ENCODE measurements at regions not wholly inside any gene's neighbourhood (a gene's known extent, or its start where the extent isn't known, plus 50 kb on each side); places are given as distances from the start of the nearest gene placed in this dataset.

GRCh38 chr20:39784693-39785092 is 822.5 kb downstream of the DHX35 start:
- WGBS (ENCODE audit: insufficient coverage): no CpG with 5 or more reads among the region's 1 CpG
- no peak for DNase-seq
- POLR2A ChIA-PET: no interaction called here
- CTCF ChIA-PET: no interaction called here
- Histone ChIP-seq H3K27ac (ENCODE audit: insufficient read depth in 1 of 2, low read depth in 1 of 2, low read length in 2 of 2, poor library complexity in 1 of 2, severe bottlenecking in 2 of 2) (no peak overlapping the region), H3K4me1 (ENCODE audit: control extremely low read depth in 1 of 4, control insufficient read depth in 4 of 4, insufficient read depth in 4 of 4, low read length in 3 of 4) (no peaks in the 10 kb centered on the region), H3K4me3 (ENCODE audit: control insufficient read depth in 1 of 7, extremely low read depth in 1 of 7, insufficient read depth in 4 of 7, low read depth in 2 of 7, low read length in 6 of 7) (no peak overlapping the region), H3K9me3 (ENCODE audit: control extremely low read depth in 1 of 5, control insufficient read depth in 4 of 5, insufficient read depth in 2 of 5, low read depth in 1 of 5, low read length in 4 of 5) (peaks cover 0 to 8% (median 0%) of the 10 kb centered on the region in 5 experiments), H3K27me3 (replicated peaks in 2 of 5; ENCODE audit: control insufficient read depth in 4 of 5, insufficient read depth in 5 of 5, low read length in 4 of 5) (no peaks in the 10 kb centered on the region), H3K36me3 (ENCODE audit: control insufficient read depth in 4 of 4, insufficient read depth in 4 of 4, low read length in 3 of 4) (no peaks in the 10 kb centered on the region)

GRCh38 chr20:39778847-39779604 is 816.9 kb downstream of the DHX35 start:
- 72% methylated on average over 3 of the region's 5 CpGs for WGBS (ENCODE audit: insufficient coverage)
- ChIA-PET CTCF (no interaction called here), POLR2A (no interaction called here)
- Histone ChIP-seq H3K4me3 (ENCODE audit: control insufficient read depth in 1 of 7, extremely low read depth in 1 of 7, insufficient read depth in 4 of 7, low read depth in 2 of 7, low read length in 6 of 7) (no peak overlapping the region), H3K4me1 (ENCODE audit: control extremely low read depth in 1 of 4, control insufficient read depth in 4 of 4, insufficient read depth in 4 of 4, low read length in 3 of 4) (no peaks in the 10 kb centered on the region), H3K9me3 (ENCODE audit: control extremely low read depth in 1 of 5, control insufficient read depth in 4 of 5, insufficient read depth in 2 of 5, low read depth in 1 of 5, low read length in 4 of 5) (peaks cover 0 to 11% (median 4%) of the 10 kb centered on the region in 5 experiments), H3K36me3 (ENCODE audit: control insufficient read depth in 4 of 4, insufficient read depth in 4 of 4, low read length in 3 of 4) (no peaks in the 10 kb centered on the region), H3K27ac (ENCODE audit: insufficient read depth in 1 of 2, low read depth in 1 of 2, low read length in 2 of 2, poor library complexity in 1 of 2, severe bottlenecking in 2 of 2) (no peak overlapping the region), H3K27me3 (replicated peaks in 2 of 5; ENCODE audit: control insufficient read depth in 4 of 5, insufficient read depth in 5 of 5, low read length in 4 of 5) (no peaks in the 10 kb centered on the region)
- DNase-seq: no peak

GRCh38 chr20:39778431-39778830 is 816.3 kb downstream of the DHX35 start:
- WGBS (ENCODE audit: insufficient coverage): 100% methylated on average over 1 of the region's 2 CpGs
- Histone ChIP-seq H3K27me3 (replicated peaks in 2 of 5; ENCODE audit: control insufficient read depth in 4 of 5, insufficient read depth in 5 of 5, low read length in 4 of 5) (no peaks in the 10 kb centered on the region), H3K4me1 (ENCODE audit: control extremely low read depth in 1 of 4, control insufficient read depth in 4 of 4, insufficient read depth in 4 of 4, low read length in 3 of 4) (no peaks in the 10 kb centered on the region), H3K27ac (ENCODE audit: insufficient read depth in 1 of 2, low read depth in 1 of 2, low read length in 2 of 2, poor library complexity in 1 of 2, severe bottlenecking in 2 of 2) (no peak overlapping the region), H3K36me3 (ENCODE audit: control insufficient read depth in 4 of 4, insufficient read depth in 4 of 4, low read length in 3 of 4) (no peaks in the 10 kb centered on the region), H3K4me3 (ENCODE audit: control insufficient read depth in 1 of 7, extremely low read depth in 1 of 7, insufficient read depth in 4 of 7, low read depth in 2 of 7, low read length in 6 of 7) (no peak overlapping the region), H3K9me3 (ENCODE audit: control extremely low read depth in 1 of 5, control insufficient read depth in 4 of 5, insufficient read depth in 2 of 5, low read depth in 1 of 5, low read length in 4 of 5) (peaks cover 0 to 11% (median 4%) of the 10 kb centered on the region in 5 experiments)
- no peak for DNase-seq
- CTCF ChIA-PET: no interaction called here
- POLR2A ChIA-PET: no interaction called here

- H3K4me3 ChIP-seq (ENCODE audit: control insufficient read depth in 1 of 7, extremely low read depth in 1 of 7, insufficient read depth in 4 of 7, low read depth in 2 of 7, low read length in 6 of 7): no peak overlapping the region
- no peaks in the 10 kb centered on the region for H3K36me3 ChIP-seq (ENCODE audit: control insufficient read depth in 4 of 4, insufficient read depth in 4 of 4, low read length in 3 of 4)
- no peak for DNase-seq
- ChIA-PET POLR2A (no interaction called here), CTCF (no interaction called here)
- H3K4me1 ChIP-seq (ENCODE audit: control extremely low read depth in 1 of 4, control insufficient read depth in 4 of 4, insufficient read depth in 4 of 4, low read length in 3 of 4): no peaks in the 10 kb centered on the region
- H3K27ac ChIP-seq (ENCODE audit: insufficient read depth in 1 of 2, low read depth in 1 of 2, low read length in 2 of 2, poor library complexity in 1 of 2, severe bottlenecking in 2 of 2): no peak overlapping the region
- H3K9me3 ChIP-seq (ENCODE audit: control extremely low read depth in 1 of 5, control insufficient read depth in 4 of 5, insufficient read depth in 2 of 5, low read depth in 1 of 5, low read length in 4 of 5): peaks cover 0 to 7% (median 4%) of the 10 kb centered on the region in 5 experiments
- no peaks in the 10 kb centered on the region for H3K27me3 ChIP-seq (replicated peaks in 2 of 5; ENCODE audit: control insufficient read depth in 4 of 5, insufficient read depth in 5 of 5, low read length in 4 of 5)
These were observed 815.5 kb downstream of the DHX35 start for GRCh38 chr20:39777610-39778009.

- H3K4me3 ChIP-seq (ENCODE audit: control insufficient read depth in 1 of 7, extremely low read depth in 1 of 7, insufficient read depth in 4 of 7, low read depth in 2 of 7, low read length in 6 of 7): no peak overlapping the region
- ChIA-PET POLR2A (no interaction called here), CTCF (no interaction called here)
- no peaks in the 10 kb centered on the region for H3K4me1 ChIP-seq (ENCODE audit: control extremely low read depth in 1 of 4, control insufficient read depth in 4 of 4, insufficient read depth in 4 of 4, low read length in 3 of 4)
- DNase-seq: no peak
- peaks cover 0 to 6% (median 4%) of the 10 kb centered on the region in 5 experiments for H3K9me3 ChIP-seq (ENCODE audit: control extremely low read depth in 1 of 5, control insufficient read depth in 4 of 5, insufficient read depth in 2 of 5, low read depth in 1 of 5, low read length in 4 of 5)
- no peak overlapping the region for H3K27ac ChIP-seq (ENCODE audit: insufficient read depth in 1 of 2, low read depth in 1 of 2, low read length in 2 of 2, poor library complexity in 1 of 2, severe bottlenecking in 2 of 2)
- H3K36me3 ChIP-seq (ENCODE audit: control insufficient read depth in 4 of 4, insufficient read depth in 4 of 4, low read length in 3 of 4): no peaks in the 10 kb centered on the region
- WGBS (ENCODE audit: insufficient coverage): 52% methylated on average over 3 of the region's 3 CpGs
- H3K27me3 ChIP-seq (replicated peaks in 2 of 5; ENCODE audit: control insufficient read depth in 4 of 5, insufficient read depth in 5 of 5, low read length in 4 of 5): no peaks in the 10 kb centered on the region
These were observed 813.0 kb downstream of the DHX35 start for GRCh38 chr20:39775110-39775509.

- H3K27ac ChIP-seq (ENCODE audit: insufficient read depth in 1 of 2, low read depth in 1 of 2, low read length in 2 of 2, poor library complexity in 1 of 2, severe bottlenecking in 2 of 2): no peak overlapping the region
- no peaks in the 10 kb centered on the region for H3K27me3 ChIP-seq (replicated peaks in 2 of 5; ENCODE audit: control insufficient read depth in 4 of 5, insufficient read depth in 5 of 5, low read length in 4 of 5)
- 100% methylated on average over 3 of the region's 5 CpGs for WGBS (ENCODE audit: insufficient coverage)
- ChIA-PET CTCF (no interaction called here), POLR2A (no interaction called here)
- no peaks in the 10 kb centered on the region for H3K4me1 ChIP-seq (ENCODE audit: control extremely low read depth in 1 of 4, control insufficient read depth in 4 of 4, insufficient read depth in 4 of 4, low read length in 3 of 4)
- H3K4me3 ChIP-seq (ENCODE audit: control insufficient read depth in 1 of 7, extremely low read depth in 1 of 7, insufficient read depth in 4 of 7, low read depth in 2 of 7, low read length in 6 of 7): no peak overlapping the region
- H3K9me3 ChIP-seq (ENCODE audit: control extremely low read depth in 1 of 5, control insufficient read depth in 4 of 5, insufficient read depth in 2 of 5, low read depth in 1 of 5, low read length in 4 of 5): peaks cover 0 to 6% (median 4%) of the 10 kb centered on the region in 5 experiments
- no peaks in the 10 kb centered on the region for H3K36me3 ChIP-seq (ENCODE audit: control insufficient read depth in 4 of 4, insufficient read depth in 4 of 4, low read length in 3 of 4)
- no peak for DNase-seq
These were observed 811.3 kb downstream of the DHX35 start for GRCh38 chr20:39773380-39774000.

GRCh38 chr20:39767352-39767751 is 805.2 kb downstream of the DHX35 start:
- no peaks in the 10 kb centered on the region for H3K36me3 ChIP-seq (ENCODE audit: control insufficient read depth in 4 of 4, insufficient read depth in 4 of 4, low read length in 3 of 4)
- CTCF ChIA-PET: no interaction called here
- H3K4me1 ChIP-seq (ENCODE audit: control extremely low read depth in 1 of 4, control insufficient read depth in 4 of 4, insufficient read depth in 4 of 4, low read length in 3 of 4): no peaks in the 10 kb centered on the region
- H3K27ac ChIP-seq (ENCODE audit: insufficient read depth in 1 of 2, low read depth in 1 of 2, low read length in 2 of 2, poor library complexity in 1 of 2, severe bottlenecking in 2 of 2): no peak overlapping the region
- 100% methylated on average over 1 of the region's 1 CpG for WGBS (ENCODE audit: insufficient coverage)
- POLR2A ChIA-PET: no interaction called here
- H3K4me3 ChIP-seq (ENCODE audit: control insufficient read depth in 1 of 7, extremely low read depth in 1 of 7, insufficient read depth in 4 of 7, low read depth in 2 of 7, low read length in 6 of 7): no peak overlapping the region
- no peak for DNase-seq
- peaks cover 0 to 17% (median 3%) of the 10 kb centered on the region in 5 experiments for H3K9me3 ChIP-seq (ENCODE audit: control extremely low read depth in 1 of 5, control insufficient read depth in 4 of 5, insufficient read depth in 2 of 5, low read depth in 1 of 5, low read length in 4 of 5)
- no peaks in the 10 kb centered on the region for H3K27me3 ChIP-seq (replicated peaks in 2 of 5; ENCODE audit: control insufficient read depth in 4 of 5, insufficient read depth in 5 of 5, low read length in 4 of 5)

All from common myeloid progenitor, CD34-positive (primary cell).